ENCODE measurements at regions not wholly inside any gene's neighbourhood (a gene's known extent, or its start where the extent isn't known, plus 50 kb on each side); places are given as distances from the start of the nearest gene placed in this dataset.

DNA sequence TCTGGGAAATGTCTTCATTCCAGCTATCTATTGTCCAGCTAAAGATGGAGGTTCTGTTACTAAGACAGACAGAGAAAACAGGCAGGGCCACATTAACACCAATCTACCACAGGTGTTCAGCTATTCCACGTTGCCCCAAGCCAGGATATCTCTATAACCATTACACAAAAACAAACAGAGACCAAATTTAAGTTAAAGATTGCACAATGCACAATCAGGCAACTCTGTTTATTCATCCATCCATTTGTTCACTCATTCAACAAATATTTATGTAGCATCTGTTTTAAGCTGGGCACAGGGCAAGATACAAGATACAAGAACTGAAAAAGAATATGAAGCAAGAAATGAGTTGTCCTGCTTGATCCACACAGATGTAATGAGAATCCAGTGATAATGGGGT, 629.0 kb downstream of the MED13L start:
- CTCF ChIA-PET (ENCODE audit: partially characterized antibody) = interaction anchor here (0.6 to 2.2 kb wide), 3 partner anchors 9 to 37 kb away, joined by 3 to 6 read pairs (median 3); no protein-coding TSS in a partner anchor
- Histone ChIP-seq H3K23me2 (ENCODE audit: low read depth, low read length) (no peaks in the 10 kb centered on the region), H4K5ac (ENCODE audit: insufficient read length, low read depth, low read length) (no peak overlapping the region)

More for the DNA sequence above, 629.0 kb downstream of the MED13L start:
- no peaks in the 10 kb centered on the region for H3K79me1 ChIP-seq (ENCODE audit: low read depth, low read length)
- no peaks in the 10 kb centered on the region for H3K4me1 ChIP-seq (replicated peaks in 1 of 4; ENCODE audit: control insufficient read depth in 3 of 4, insufficient read depth in 4 of 4, low read length in 3 of 4)
- no peak overlapping the region for H2AK5ac ChIP-seq (ENCODE audit: low read depth, low read length)
- H2AFZ ChIP-seq (ENCODE audit: low read length) = no peak overlapping the region
- no peak for TF ChIP-seq RXRA (IDR thresholded peaks at IDR 0.05; ENCODE audit: insufficient read depth, low read depth, low read length)
- no peak for TF ChIP-seq EGR1 (IDR thresholded peaks at IDR 0.05; ENCODE audit: borderline replicate concordance, low read depth, low read length)
- no peak for TF ChIP-seq MAFK (IDR thresholded peaks at IDR 0.05; ENCODE audit: low read depth, low read length)
- no peak for TF ChIP-seq JUN (IDR thresholded peaks at IDR 0.05; ENCODE audit: low read depth, low read length)
- TF ChIP-seq TEAD4 (IDR thresholded peaks at IDR 0.05; ENCODE audit: low read depth, low read length) = no peak
- TF ChIP-seq BCL11A (IDR thresholded peaks at IDR 0.05; ENCODE audit: low read depth in 2 of 2, low read length in 2 of 2) = no peak
- no peak overlapping the region for H3K14ac ChIP-seq (ENCODE audit: insufficient read length)
- H2BK15ac ChIP-seq (ENCODE audit: low read length) = no peak overlapping the region
- no peak overlapping the region for H3K18ac ChIP-seq (ENCODE audit: extremely low read depth, low read length)
- H3K4ac ChIP-seq (replicated peaks; ENCODE audit: insufficient read length, low read depth, low read length) = no peak overlapping the region
- no peaks in the 10 kb centered on the region for H3K27me3 ChIP-seq (replicated peaks in 1 of 4; ENCODE audit: control insufficient read depth in 3 of 4, extremely low read depth in 1 of 4, insufficient read depth in 3 of 4, low read length in 3 of 4)
- H2BK120ac ChIP-seq (replicated peaks; ENCODE audit: low read depth, low read length) = no peak overlapping the region
- 72% methylated on average over 1 of the region's 1 CpG; no CpG with 5 or more reads in 1 of the 2 experiments for WGBS, 2 experiments (ENCODE audit: extremely low coverage in 1 of 2, insufficient coverage in 1 of 2, insufficient read length in 1 of 2, insufficient replicate concordance in 2 of 2, low coverage in 1 of 2, low lambda C conversion rate in 2 of 2, missing lambda C conversion rate in 1 of 2)
- no peaks in the 10 kb centered on the region for H3K79me2 ChIP-seq (ENCODE audit: control insufficient read depth in 1 of 2, insufficient read depth in 2 of 2, low read length in 2 of 2)
- no peak overlapping the region for H3K27ac ChIP-seq (ENCODE audit: low read depth, low read length)
- H2BK5ac ChIP-seq (ENCODE audit: low read depth, low read length) = no peak overlapping the region
- no peak overlapping the region for H3K4me3 ChIP-seq (ENCODE audit: extremely low read depth in 1 of 4, insufficient read depth in 2 of 4, low read depth in 3 of 4, low read length in 4 of 4)
- no peak overlapping the region for H2BK12ac ChIP-seq (ENCODE audit: low read depth, low read length)
- no peak overlapping the region for H3K56ac ChIP-seq (replicated peaks; ENCODE audit: insufficient read length, low read depth, low read length)
- no peaks in the 10 kb centered on the region for H3K9me3 ChIP-seq (ENCODE audit: insufficient read depth in 2 of 2, low read depth in 1 of 2, low read length in 1 of 2)
- H3K36me3 ChIP-seq (ENCODE audit: control insufficient read depth in 2 of 4, insufficient read depth in 4 of 4, low read length in 3 of 4) = no peaks in the 10 kb centered on the region
- POLR2A ChIA-PET (ENCODE audit: partially characterized antibody) = interaction anchor here (0.6 kb wide), 1 partner anchor 1633 kb away, joined by 3 read pairs; no protein-coding TSS in a partner anchor
- H4K8ac ChIP-seq (ENCODE audit: extremely low read depth, insufficient read depth, low read length) = no peak overlapping the region
- H3K23ac ChIP-seq (ENCODE audit: insufficient read length) = no peak overlapping the region
- FAIRE-seq (no peak), DNase-seq (ENCODE audit: low read depth in 1 of 2, low spot score in 2 of 2) (no peak)
- H3K4me2 ChIP-seq (ENCODE audit: insufficient read depth in 1 of 2, low read depth in 2 of 2, low read length in 2 of 2) = no peak overlapping the region
- no peak overlapping the region for H2BK20ac ChIP-seq (ENCODE audit: low read length)
- no peak overlapping the region for H3K9ac ChIP-seq (replicated peaks in 1 of 4; ENCODE audit: extremely low read depth in 1 of 4, low read depth in 3 of 4, low read length in 3 of 4)
- no peak overlapping the region for H4K91ac ChIP-seq (replicated peaks; ENCODE audit: insufficient read length, low read length)
- H4K20me1 ChIP-seq (replicated peaks in 1 of 2; ENCODE audit: control insufficient read depth in 1 of 2, insufficient read depth in 2 of 2, low read length in 2 of 2) = no peaks in the 10 kb centered on the region

Measured in H1 (cell line).